22Rv1 (cell line): ENCODE measurements at regions not wholly inside any gene's neighbourhood (a gene's known extent, or its start where the extent isn't known, plus 50 kb on each side); places are given as distances from the start of the nearest gene placed in this dataset.
"Not testable (repeated sequence)": the region's sequence is repeated elsewhere in the genome, so short reads cannot be mapped to it uniquely, and the experiment has no call there.

Experiments used
- H3K27ac ChIP-seq: fragments of 450-650 bp; 2 replicates; pipeline ENCODE4 v1.5.1; 2017
- ZFX ChIP-seq: fragments of 450-650 bp; IDR thresholded peaks from 2 replicates; pipeline ENCODE4 v1.6.1; 2017; ENCODE audit warnings: antibody characterized with exemption, borderline replicate concordance
- TF ChIP-seq, protein P1 (sequence below): fragments of 450-650 bp; IDR thresholded peaks from 2 replicates; pipeline ENCODE4 v1.5.1; 2017; ENCODE audit warnings: mild to moderate bottlenecking

DNA sequence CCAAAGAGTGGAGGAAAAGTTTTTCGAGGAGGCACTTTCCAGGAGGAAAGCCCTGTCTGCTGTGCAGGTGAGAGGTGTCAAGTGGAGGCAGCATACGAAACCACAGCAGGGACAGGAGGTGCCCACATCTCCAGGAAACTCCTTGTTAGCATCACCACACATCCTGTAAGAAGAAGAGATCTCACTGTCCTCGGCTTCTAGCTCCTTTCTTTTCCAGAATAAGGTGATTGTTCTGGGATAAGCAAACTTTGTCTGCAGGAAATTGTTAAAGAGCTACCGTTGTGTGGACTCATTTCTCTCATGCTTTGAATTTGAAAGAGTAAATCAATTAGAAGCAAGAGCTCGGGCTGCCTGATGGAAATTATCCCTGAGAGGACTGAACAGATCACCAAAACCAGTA lies 269.4 kb downstream of the CXCL12 start:
- TF ChIP-seq, protein P1, sequence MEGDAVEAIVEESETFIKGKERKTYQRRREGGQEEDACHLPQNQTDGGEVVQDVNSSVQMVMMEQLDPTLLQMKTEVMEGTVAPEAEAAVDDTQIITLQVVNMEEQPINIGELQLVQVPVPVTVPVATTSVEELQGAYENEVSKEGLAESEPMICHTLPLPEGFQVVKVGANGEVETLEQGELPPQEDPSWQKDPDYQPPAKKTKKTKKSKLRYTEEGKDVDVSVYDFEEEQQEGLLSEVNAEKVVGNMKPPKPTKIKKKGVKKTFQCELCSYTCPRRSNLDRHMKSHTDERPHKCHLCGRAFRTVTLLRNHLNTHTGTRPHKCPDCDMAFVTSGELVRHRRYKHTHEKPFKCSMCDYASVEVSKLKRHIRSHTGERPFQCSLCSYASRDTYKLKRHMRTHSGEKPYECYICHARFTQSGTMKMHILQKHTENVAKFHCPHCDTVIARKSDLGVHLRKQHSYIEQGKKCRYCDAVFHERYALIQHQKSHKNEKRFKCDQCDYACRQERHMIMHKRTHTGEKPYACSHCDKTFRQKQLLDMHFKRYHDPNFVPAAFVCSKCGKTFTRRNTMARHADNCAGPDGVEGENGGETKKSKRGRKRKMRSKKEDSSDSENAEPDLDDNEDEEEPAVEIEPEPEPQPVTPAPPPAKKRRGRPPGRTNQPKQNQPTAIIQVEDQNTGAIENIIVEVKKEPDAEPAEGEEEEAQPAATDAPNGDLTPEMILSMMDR, result no peak
- no peak for TF ChIP-seq ZFX
- H3K27ac ChIP-seq, result no peak overlapping the region

DNA sequence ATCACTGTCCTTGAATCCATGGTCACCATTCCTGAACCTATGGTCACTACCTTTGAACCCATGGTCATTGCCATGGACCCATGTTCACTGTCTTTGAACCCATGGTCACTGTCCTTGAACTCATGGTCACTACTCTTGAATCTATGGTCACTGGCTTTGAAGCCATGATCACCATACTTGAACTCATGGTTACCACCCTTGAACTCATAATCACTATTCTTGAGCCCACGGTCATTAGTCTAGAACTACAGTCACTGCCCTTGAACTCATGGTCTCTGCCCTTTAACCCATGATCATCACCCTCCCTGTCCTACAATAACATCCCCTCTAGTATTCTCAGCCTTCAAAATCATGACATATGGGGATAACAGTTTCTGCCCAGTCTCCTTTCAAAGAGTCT lies 270.5 kb downstream of the CXCL12 start:
- no peak overlapping the region for H3K27ac ChIP-seq
- no peak for TF ChIP-seq ZFX
- TF ChIP-seq, protein P1, result no peak

DNA sequence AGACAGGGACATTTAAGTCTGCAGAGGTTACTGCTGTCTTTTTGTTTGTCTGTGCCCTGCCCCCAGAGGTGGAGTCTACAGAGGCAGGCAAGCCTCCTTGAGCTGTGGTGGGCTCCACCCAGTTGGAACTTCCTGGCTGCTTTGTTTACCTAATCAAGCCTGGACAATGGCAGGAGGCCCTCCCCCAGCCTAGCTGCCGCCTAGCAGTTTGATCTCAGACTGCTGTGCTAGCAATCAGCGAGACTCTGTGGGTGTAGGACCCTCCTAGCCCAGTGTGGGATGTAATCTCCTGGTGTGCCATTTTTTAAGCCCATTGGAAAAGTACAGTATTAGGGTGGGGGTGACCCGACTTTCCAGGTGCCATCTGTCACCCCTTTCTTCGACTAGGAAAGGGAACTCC lies 272.6 kb downstream of the CXCL12 start:
- not testable (repeated sequence) for H3K27ac ChIP-seq

DNA sequence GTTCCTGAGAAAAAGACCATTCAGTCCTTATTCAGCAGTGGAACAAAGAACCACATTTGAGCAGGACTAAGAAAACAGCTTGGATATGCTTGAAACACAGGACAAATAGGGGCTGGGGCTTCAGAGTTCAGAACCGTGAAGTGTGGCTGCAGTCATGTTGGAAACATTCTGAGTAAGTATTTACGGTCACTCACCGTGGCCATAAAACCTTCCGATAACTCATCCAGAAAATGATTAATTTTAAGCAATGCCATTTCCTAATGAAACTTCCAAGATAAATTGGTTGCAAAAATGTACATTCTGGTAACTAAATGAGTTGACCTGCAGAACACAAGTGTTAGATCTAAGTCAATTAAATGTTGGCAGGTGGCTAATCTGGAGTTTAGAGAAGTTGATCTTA lies 279.2 kb downstream of the CXCL12 start:
- TF ChIP-seq, protein P1, result no peak
- no peak for TF ChIP-seq ZFX
- no peak overlapping the region for H3K27ac ChIP-seq

DNA sequence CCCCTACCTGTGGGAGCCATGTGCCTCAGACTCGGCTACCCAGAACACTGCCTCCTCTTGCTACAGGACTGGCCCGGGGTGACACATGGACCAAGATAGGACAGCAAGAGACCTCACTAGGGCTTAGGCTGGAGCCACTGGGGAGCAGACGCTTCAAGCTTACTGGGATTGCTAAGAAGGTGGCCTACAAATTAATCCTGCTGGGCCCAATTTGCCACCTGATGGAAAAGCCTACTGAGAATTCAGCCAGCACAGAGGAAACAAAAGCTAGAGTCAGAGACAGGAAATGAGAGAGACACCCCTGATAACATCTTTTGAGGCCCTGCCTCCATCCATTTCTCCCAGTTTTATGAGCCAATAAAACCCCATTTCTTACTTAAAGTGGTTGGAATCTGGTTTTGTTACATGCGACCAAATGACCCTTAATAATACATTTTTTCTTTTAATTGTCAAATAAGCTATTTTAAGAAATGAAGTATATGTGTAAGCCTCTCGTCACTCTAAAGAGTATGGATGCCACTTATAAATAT lies 282.1 kb downstream of the CXCL12 start:
- H3K27ac ChIP-seq, result no peak overlapping the region
- no peak for TF ChIP-seq ZFX
- TF ChIP-seq, protein P1, result no peak

DNA sequence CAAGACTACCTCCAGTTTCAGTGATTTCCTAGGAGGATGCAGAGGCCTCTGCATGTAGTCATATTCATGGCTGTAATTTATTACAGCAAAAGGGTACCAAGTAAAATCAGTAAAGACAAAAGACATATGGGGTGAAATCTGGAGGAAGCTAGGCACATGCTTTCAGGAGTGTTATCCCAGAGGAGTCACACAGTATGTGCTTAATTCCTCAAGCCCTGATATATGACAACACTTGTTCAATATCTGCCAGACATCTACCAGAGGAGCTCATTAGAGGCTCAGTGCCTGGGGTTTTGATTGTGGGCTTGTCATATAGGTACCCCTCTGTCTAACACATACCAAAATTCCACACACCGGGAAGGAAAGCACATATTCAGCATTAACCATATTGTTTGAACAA lies 283.8 kb downstream of the CXCL12 start:
- no peak for TF ChIP-seq ZFX
- TF ChIP-seq, protein P1, result no peak
- no peak overlapping the region for H3K27ac ChIP-seq

DNA sequence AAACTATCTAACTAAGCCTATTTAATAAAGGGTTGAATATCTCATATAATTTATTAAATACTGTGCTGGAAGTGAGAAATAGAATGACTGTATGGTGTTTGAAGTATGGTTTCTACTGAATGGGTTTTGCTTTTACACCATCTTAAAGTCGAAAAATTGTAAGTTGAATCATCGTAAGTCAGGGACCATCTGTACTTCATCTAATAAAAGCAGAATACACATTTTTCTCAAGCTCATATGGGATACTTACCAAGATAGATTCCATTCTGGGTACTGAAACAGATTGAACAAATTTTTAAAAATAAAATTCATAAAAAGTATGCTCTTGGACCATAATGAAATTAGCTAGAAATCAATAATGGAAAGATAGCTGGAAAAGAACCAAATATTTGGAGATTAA lies 285.4 kb downstream of the CXCL12 start:
- H3K27ac ChIP-seq, result no peak overlapping the region
- TF ChIP-seq ZFX, result no peak
- TF ChIP-seq, protein P1, result no peak

DNA sequence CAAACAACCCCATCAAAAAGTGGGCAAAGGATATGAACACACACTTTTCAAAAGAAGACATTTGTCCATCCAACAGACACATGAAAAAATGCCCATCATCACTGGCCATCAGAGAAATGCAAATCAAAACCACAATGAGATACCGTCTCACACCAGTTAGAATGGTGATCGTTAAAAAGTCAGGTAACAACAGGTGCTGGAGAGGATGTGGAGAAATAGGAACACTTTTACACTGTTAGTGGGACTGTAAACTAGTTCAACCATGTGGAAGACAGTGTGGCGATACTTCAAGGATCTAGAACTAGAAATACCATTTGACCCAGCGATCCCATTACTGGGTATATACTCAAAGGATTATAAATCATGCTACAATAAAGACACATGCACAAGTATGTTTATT lies 288.7 kb downstream of the CXCL12 start:
- not testable (repeated sequence) for H3K27ac ChIP-seq

DNA sequence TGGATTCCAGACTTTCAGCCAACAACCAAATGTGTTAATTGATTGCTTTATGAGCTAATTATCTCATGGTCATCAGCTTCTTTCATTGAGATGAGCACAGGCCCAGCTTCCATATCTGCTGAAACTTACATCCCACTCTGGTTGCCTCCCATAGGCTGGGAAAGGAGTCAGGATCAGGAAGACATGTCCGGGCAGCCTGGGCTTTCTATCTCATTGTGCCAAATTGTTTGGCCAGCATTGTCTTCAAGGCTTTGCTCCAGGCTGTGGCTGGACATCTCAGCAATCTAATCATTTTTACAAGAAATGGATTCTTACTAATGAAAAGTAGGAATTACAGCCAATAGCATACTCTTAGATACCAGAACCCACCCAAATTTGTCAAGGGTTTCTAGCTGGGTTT lies 295.2 kb downstream of the CXCL12 start:
- no peak for TF ChIP-seq ZFX
- TF ChIP-seq, protein P1, result no peak
- H3K27ac ChIP-seq, result no peak overlapping the region
